Colonic mucosa (tissue), 4 donors: ENCODE measurements at regions not wholly inside any gene's neighbourhood (a gene's known extent, or its start where the extent isn't known, plus 50 kb on each side); places are given as distances from the start of the nearest gene placed in this dataset.

Experiments used
- DNase-seq: peaks from one replicate; pipeline ENCODE4 v3.0.0-alpha.2; 2020
- H3K27ac ChIP-seq: fragments of 200-600 bp; one replicate; pipeline ENCODE4 v1.8.0; 2021
- H3K27me3 ChIP-seq: fragments of 200-600 bp; one replicate; pipeline ENCODE4 v1.8.0; 2021
- H3K36me3 ChIP-seq: fragments of 200-600 bp; one replicate; pipeline ENCODE4 v1.8.0; 2021
- H3K4me1 ChIP-seq: fragments of 200-600 bp; one replicate; pipeline ENCODE4 v1.8.0; 2021; ENCODE audit warnings: mild to moderate bottlenecking
- H3K4me3 ChIP-seq: fragments of 200-600 bp; one replicate; pipeline ENCODE4 v1.8.0; 2021
- H3K9ac ChIP-seq, 2 donors: one replicate each; pipeline ENCODE4 v1.7.0; 2013; ENCODE audit warnings: control low read depth in 2 of 2, low read depth in 2 of 2, low read length in 2 of 2
- H3K9me3 ChIP-seq: fragments of 200-600 bp; one replicate; pipeline ENCODE4 v1.8.0; 2021
- intact Hi-C: fragments of 100-400 bp; cut with DNase I; formaldehyde crosslinking; loops from one replicate; pipeline ENCODE4 v1.14.1; 2022
- TF ChIP-seq, protein P1 (sequence below): fragments of 200-600 bp; IDR thresholded peaks from one replicate; pipeline ENCODE4 v1.8.0; 2022; ENCODE audit warnings: antibody characterized with exemption, mild to moderate bottlenecking
- donor health status: healthy.
- donor health status: DM: no; HTN: no; CAD: no.
- donor health status: DM: no; HTN: no; CAD: no.

DNA sequence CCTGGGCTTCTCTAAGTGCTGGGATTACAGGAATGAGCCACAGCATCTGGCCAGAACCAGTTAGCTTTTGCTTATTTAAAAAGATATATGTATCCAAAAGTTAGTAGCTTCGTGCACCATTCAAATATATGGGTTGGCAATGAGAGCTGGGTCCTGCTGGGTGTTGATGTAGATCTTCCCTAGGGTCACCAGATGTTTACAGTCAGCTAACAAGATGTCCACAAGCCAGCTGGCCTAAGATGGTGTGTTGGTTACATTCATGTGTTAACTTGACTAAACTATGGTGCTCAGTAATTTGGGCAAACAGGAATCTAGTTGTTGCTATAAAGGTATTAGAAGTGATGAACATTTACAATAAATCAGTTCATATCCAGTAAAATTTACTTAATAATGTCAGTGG is 948.6 kb upstream of the EDIL3 start:
- no peaks in the 10 kb centered on the region for H3K4me1 ChIP-seq
- TF ChIP-seq, protein P1, sequence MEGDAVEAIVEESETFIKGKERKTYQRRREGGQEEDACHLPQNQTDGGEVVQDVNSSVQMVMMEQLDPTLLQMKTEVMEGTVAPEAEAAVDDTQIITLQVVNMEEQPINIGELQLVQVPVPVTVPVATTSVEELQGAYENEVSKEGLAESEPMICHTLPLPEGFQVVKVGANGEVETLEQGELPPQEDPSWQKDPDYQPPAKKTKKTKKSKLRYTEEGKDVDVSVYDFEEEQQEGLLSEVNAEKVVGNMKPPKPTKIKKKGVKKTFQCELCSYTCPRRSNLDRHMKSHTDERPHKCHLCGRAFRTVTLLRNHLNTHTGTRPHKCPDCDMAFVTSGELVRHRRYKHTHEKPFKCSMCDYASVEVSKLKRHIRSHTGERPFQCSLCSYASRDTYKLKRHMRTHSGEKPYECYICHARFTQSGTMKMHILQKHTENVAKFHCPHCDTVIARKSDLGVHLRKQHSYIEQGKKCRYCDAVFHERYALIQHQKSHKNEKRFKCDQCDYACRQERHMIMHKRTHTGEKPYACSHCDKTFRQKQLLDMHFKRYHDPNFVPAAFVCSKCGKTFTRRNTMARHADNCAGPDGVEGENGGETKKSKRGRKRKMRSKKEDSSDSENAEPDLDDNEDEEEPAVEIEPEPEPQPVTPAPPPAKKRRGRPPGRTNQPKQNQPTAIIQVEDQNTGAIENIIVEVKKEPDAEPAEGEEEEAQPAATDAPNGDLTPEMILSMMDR, result no peak
- H3K36me3 ChIP-seq, result no peaks in the 10 kb centered on the region
- no peak overlapping the region for H3K27ac ChIP-seq
- DNase-seq, result no peak
- H3K9ac ChIP-seq, result no peak overlapping the region
- H3K9me3 ChIP-seq, result no peaks in the 10 kb centered on the region
- no peak overlapping the region for H3K4me3 ChIP-seq
- intact Hi-C loops, result no loop called here
- H3K27me3 ChIP-seq, result no peaks in the 10 kb centered on the region

DNA sequence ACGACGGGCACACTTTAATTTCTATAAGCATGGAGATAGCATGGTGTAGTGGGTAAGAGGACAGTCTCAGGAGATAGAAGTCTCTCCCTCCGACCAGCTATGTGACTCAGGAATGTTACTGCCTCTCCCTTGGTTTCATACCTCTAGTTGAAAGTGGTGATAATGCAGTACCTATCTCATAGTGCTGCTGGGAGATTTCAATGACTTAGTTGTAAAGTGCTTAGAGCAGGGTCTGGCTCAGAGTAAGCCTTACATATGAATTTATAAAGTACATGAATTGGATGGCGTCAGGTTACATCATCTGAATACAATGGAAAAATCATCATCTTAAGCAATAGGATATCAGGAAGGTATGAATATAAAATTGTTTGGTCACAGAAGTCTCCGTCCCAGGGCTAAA is 952.8 kb upstream of the EDIL3 start:
- Histone ChIP-seq H3K27ac (no peak overlapping the region), H3K4me3 (no peak overlapping the region), H3K27me3 (no peaks in the 10 kb centered on the region), H3K4me1 (no peaks in the 10 kb centered on the region), H3K36me3 (no peaks in the 10 kb centered on the region), H3K9ac (no peak overlapping the region), H3K9me3 (no peaks in the 10 kb centered on the region)
- no peak for DNase-seq
- intact Hi-C loops, result no loop called here
- TF ChIP-seq, protein P1, result no peak

- no peak overlapping the region for H3K9ac ChIP-seq
- H3K4me3 ChIP-seq, result no peak overlapping the region
- H3K36me3 ChIP-seq, result no peaks in the 10 kb centered on the region
- no peak overlapping the region for H3K27ac ChIP-seq
- no peaks in the 10 kb centered on the region for H3K27me3 ChIP-seq
- H3K4me1 ChIP-seq, result no peaks in the 10 kb centered on the region
- intact Hi-C loops, result no loop called here
- H3K9me3 ChIP-seq, result no peaks in the 10 kb centered on the region
- no peak for DNase-seq
- TF ChIP-seq, protein P1, result no peak
Observed at GRCh38 chr5:85340790-85341189, 956.1 kb upstream of the EDIL3 start.

DNA sequence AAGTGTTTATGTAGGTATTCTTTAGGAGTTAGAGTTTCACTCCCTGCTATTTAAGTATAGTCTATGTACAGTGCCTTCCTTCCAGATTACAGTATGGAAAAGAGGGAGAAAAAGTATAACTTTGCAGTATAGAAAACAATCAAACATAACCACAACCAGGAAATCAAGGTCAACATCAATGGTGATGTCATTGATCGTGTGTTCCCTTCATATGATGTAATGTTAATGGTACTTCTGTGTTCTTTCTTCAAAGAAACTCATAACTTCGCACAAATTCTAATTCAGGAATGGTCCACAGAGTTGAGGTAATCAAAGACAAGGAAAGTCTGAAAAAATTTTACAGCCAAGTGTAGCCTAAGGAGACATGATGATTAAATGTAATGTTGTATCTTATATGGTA is 961.1 kb upstream of the EDIL3 start:
- TF ChIP-seq, protein P1, result no peak
- no peak for DNase-seq
- no peaks in the 10 kb centered on the region for H3K4me1 ChIP-seq
- no peaks in the 10 kb centered on the region for H3K9me3 ChIP-seq
- H3K27me3 ChIP-seq, result no peaks in the 10 kb centered on the region
- no peak overlapping the region for H3K27ac ChIP-seq
- intact Hi-C loops, result no loop called here
- H3K9ac ChIP-seq, result no peak overlapping the region
- H3K36me3 ChIP-seq, result no peaks in the 10 kb centered on the region
- H3K4me3 ChIP-seq, result no peak overlapping the region

- Histone ChIP-seq H3K9ac (no peak overlapping the region), H3K4me1 (no peaks in the 10 kb centered on the region), H3K27me3 (no peaks in the 10 kb centered on the region), H3K36me3 (no peaks in the 10 kb centered on the region), H3K4me3 (no peak overlapping the region), H3K27ac (no peak overlapping the region), H3K9me3 (no peaks in the 10 kb centered on the region)
- TF ChIP-seq, protein P1, result no peak
- no peak for DNase-seq
- intact Hi-C loops, result no loop called here
Observed at GRCh38 chr5:85357309-85357708, 972.6 kb upstream of the EDIL3 start.

DNA sequence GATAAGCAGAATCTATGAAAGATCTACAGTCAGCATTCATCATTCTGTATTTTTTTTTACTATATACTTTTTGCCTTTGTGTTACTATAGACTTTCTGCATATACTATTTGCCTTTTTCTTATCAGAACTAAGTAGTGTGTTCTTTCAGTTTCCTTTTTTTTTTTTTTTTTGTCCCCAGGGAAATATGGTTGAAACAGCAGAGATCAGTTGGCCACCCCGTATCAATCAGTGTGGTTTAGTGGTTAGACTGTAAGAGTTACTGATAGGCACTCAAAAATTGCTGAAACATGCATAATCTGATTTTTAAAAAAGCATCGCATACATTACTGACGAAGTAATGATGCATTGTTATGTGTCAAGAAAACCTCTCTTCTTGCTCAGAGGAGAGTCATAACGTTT is 990.8 kb upstream of the EDIL3 start:
- Histone ChIP-seq H3K9me3 (no peaks in the 10 kb centered on the region), H3K27ac (no peak overlapping the region), H3K4me3 (no peak overlapping the region), H3K9ac (no peak overlapping the region), H3K4me1 (no peaks in the 10 kb centered on the region), H3K27me3 (no peaks in the 10 kb centered on the region), H3K36me3 (no peaks in the 10 kb centered on the region)
- TF ChIP-seq, protein P1, result no peak
- DNase-seq, result no peak
- intact Hi-C loops, result no loop called here
